BE2C (cell line): ENCODE measurements at regions not wholly inside any gene's neighbourhood (a gene's known extent, or its start where the extent isn't known, plus 50 kb on each side); places are given as distances from the start of the nearest gene placed in this dataset.

ENCODE experiments used
- DNase-seq: peaks from one replicate; pipeline ENCODE4 v3.0.0-alpha.2; 2020
- H3K27me3 ChIP-seq: fragments of 250-450 bp; sonication (Bioruptor Pico); 2 replicates; pipeline ENCODE4 v1.5.1; 2020; ENCODE audit warnings: mild to moderate bottlenecking
- H3K36me3 ChIP-seq: fragments of 250-450 bp; sonication (Bioruptor Pico); 2 replicates; pipeline ENCODE4 v1.5.1; 2020; ENCODE audit warnings: mild to moderate bottlenecking
- H3K4me1 ChIP-seq: fragments of 250-450 bp; sonication (Bioruptor Pico); 2 replicates; pipeline ENCODE4 v1.5.1; 2020
- H3K4me3 ChIP-seq: 2 replicates; pipeline ENCODE4 v1.5.1; 2011; ENCODE audit warnings: low read depth, low read length
- H3K9me3 ChIP-seq: fragments of 250-450 bp; sonication (Bioruptor Pico); 2 replicates; pipeline ENCODE4 v1.5.1; 2020
- TF ChIP-seq, protein P1 (sequence below): IDR thresholded peaks from 2 replicates; pipeline ENCODE4 v1.5.1; 2012; ENCODE audit warnings: mild to moderate bottlenecking, low read depth, low read length

DNA sequence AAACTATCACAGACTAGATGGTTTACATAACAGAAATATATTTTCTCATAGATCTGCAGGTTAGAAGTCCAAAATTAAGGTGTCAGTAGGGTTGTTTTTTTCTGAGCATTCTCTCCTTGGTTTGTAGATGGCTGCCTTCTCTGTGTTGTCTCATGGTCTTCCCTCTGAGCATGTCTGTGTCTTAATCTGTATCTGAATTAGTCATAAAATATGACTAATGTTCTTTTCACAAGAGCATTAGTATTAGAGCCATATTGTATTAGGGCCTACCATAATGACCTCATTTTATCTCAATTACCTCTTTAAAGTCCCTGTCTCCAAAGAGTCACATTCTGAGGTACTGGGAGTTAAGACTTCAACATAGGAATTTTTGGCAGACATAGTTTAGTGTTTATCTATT is 77.2 kb upstream of the OBI1 start:
- H3K4me1 ChIP-seq: no peaks in the 10 kb centered on the region
- H3K4me3 ChIP-seq: no peak overlapping the region
- TF ChIP-seq, protein P1, sequence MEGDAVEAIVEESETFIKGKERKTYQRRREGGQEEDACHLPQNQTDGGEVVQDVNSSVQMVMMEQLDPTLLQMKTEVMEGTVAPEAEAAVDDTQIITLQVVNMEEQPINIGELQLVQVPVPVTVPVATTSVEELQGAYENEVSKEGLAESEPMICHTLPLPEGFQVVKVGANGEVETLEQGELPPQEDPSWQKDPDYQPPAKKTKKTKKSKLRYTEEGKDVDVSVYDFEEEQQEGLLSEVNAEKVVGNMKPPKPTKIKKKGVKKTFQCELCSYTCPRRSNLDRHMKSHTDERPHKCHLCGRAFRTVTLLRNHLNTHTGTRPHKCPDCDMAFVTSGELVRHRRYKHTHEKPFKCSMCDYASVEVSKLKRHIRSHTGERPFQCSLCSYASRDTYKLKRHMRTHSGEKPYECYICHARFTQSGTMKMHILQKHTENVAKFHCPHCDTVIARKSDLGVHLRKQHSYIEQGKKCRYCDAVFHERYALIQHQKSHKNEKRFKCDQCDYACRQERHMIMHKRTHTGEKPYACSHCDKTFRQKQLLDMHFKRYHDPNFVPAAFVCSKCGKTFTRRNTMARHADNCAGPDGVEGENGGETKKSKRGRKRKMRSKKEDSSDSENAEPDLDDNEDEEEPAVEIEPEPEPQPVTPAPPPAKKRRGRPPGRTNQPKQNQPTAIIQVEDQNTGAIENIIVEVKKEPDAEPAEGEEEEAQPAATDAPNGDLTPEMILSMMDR: no peak
- no peaks in the 10 kb centered on the region for H3K9me3 ChIP-seq
- DNase-seq: no peak
- 0 out of 2 replicates have a peak, but pooled peaks cover 3% of the 10 kb centered on the region for H3K27me3 ChIP-seq
- H3K36me3 ChIP-seq: no peaks in the 10 kb centered on the region

- H3K4me1 ChIP-seq: no peaks in the 10 kb centered on the region
- H3K9me3 ChIP-seq: no peaks in the 10 kb centered on the region
- H3K4me3 ChIP-seq: no peak overlapping the region
- no peak for DNase-seq
- H3K36me3 ChIP-seq: no peaks in the 10 kb centered on the region
- H3K27me3 ChIP-seq: no peaks in the 10 kb centered on the region
- TF ChIP-seq, protein P1: no peak
Measured at GRCh38 chr13:78732445-78733017, 73.6 kb upstream of the OBI1 start.

DNA sequence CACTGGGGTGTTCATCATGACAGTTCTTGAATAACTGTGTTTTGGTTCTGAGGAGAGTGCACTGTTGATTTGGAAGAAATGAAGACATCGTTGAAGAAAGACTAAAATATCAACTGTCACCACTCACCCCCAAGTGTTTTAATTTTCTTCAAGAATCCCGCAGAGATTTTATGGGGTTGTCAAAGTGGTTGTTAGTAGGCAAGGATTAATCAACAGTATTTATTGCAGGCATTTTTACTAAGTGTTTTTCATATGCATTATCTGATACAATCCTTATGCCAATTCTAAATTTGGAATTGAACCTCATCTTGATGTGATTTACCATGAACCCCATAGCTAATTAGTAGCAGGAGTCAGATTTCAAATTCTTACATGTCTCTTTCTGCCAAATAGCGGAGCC is 63.7 kb upstream of the OBI1 start:
- Histone ChIP-seq H3K4me3 (no peak overlapping the region), H3K27me3 (peaks cover 11% of the 10 kb centered on the region), H3K9me3 (no peaks in the 10 kb centered on the region), H3K36me3 (no peaks in the 10 kb centered on the region), H3K4me1 (no peaks in the 10 kb centered on the region)
- TF ChIP-seq, protein P1: no peak
- no peak for DNase-seq

- DNase-seq: no peak
- Histone ChIP-seq H3K4me1 (no peaks in the 10 kb centered on the region), H3K4me3 (no peak overlapping the region), H3K27me3 (peaks cover 11% of the 10 kb centered on the region), H3K9me3 (no peaks in the 10 kb centered on the region), H3K36me3 (no peaks in the 10 kb centered on the region)
- TF ChIP-seq, protein P1: no peak
Measured at GRCh38 chr13:78719367-78719766, 60.4 kb upstream of the OBI1 start.

DNA sequence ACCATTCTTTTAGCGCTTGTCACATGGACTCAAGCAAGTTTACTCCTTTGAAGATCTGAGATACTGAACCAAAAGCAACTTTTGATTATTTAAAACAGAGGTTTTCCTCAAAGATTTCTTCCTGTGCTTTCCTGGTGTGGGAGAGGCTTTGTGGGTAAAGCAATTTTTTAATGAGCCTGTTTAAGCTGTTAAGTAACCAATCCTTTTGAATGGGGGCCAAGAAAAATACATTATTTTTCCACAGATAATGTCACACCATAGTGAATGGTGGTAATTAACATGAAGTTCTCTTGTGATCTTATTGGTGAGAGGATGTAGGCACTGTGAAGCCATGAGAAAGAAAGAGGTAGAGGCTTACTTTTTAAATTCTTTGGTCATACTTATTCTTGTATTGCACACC is 55.8 kb upstream of the OBI1 start:
- Histone ChIP-seq H3K4me3 (no peak overlapping the region), H3K36me3 (no peaks in the 10 kb centered on the region), H3K9me3 (no peaks in the 10 kb centered on the region), H3K27me3 (no peaks in the 10 kb centered on the region), H3K4me1 (no peaks in the 10 kb centered on the region)
- DNase-seq: no peak
- TF ChIP-seq, protein P1: no peak

- Histone ChIP-seq H3K4me1 (no peaks in the 10 kb centered on the region), H3K27me3 (no peaks in the 10 kb centered on the region), H3K36me3 (no peaks in the 10 kb centered on the region), H3K4me3 (no peak overlapping the region), H3K9me3 (no peaks in the 10 kb centered on the region)
- TF ChIP-seq, protein P1: no peak
- DNase-seq: no peak
Measured at GRCh38 chr13:78712831-78713230, 53.9 kb upstream of the OBI1 start.
